ENCODE measurements at regions not wholly inside any gene's neighbourhood (a gene's known extent, or its start where the extent isn't known, plus 50 kb on each side); places are given as distances from the start of the nearest gene placed in this dataset.

GRCh38 chr9:33722359-33722675 is 73.0 kb upstream of the PRSS3 start:
- TF ChIP-seq EZH2phosphoT487 (IDR thresholded peaks at IDR 0.05; ENCODE audit: borderline replicate concordance, low read depth, low read length): no peak
- no peak; the same call in 1 of the 2 replicates for TF ChIP-seq CTCF (conservative IDR thresholded peaks at IDR 0.05; ENCODE audit: low read length)
